Fibroblast of lung (primary cell): ENCODE measurements at regions not wholly inside any gene's neighbourhood (a gene's known extent, or its start where the extent isn't known, plus 50 kb on each side); places are given as distances from the start of the nearest gene placed in this dataset.
A peak's percentile ranks its signal among the peaks of the same experiment; 100 is the strongest.

Source experiments
- DNase-seq, 2 donors: peaks; one replicate each; pipeline versions ENCODE4 v3.0.0 to v3.0.0-alpha.2; 2010; ENCODE audit warnings: low read depth in 2 of 2
- H2AFZ ChIP-seq: 2 replicates; pipeline ENCODE4 v1.5.1; 2012; ENCODE audit warnings: low read length, control low read depth, inconsistent platforms
- H3K27ac ChIP-seq: 2 replicates; pipeline ENCODE4 v1.5.1; 2011; ENCODE audit warnings: low read length, control low read depth; ENCODE audit not compliant: insufficient read depth
- H3K27me3 ChIP-seq: 2 replicates; pipeline ENCODE4 v1.5.1; 2011; ENCODE audit warnings: mild to moderate bottlenecking, low read length; ENCODE audit not compliant: control insufficient read depth, insufficient read depth
- H3K36me3 ChIP-seq: 2 replicates; pipeline ENCODE4 v1.5.1; 2011; ENCODE audit warnings: low read length; ENCODE audit not compliant: control insufficient read depth, insufficient read depth
- H3K4me1 ChIP-seq: 2 replicates; pipeline ENCODE4 v1.5.1; 2011; ENCODE audit warnings: low read length; ENCODE audit not compliant: control insufficient read depth, insufficient read depth; ENCODE audit errors: extremely low read depth
- H3K4me2 ChIP-seq: 2 replicates; pipeline ENCODE4 v1.5.1; 2011; ENCODE audit warnings: low read length, control low read depth; ENCODE audit not compliant: insufficient read depth; ENCODE audit errors: extremely low read depth
- H3K4me3 ChIP-seq, 4 experiments: fragments of 200-600 bp in 1 of 4; sonication (generic) in 1 of 4; replicated peaks in 1 of 4; 2 replicates each; pipeline ENCODE4 v1.5.1; 2011 to 2016; ENCODE audit warnings: low read length in 4 of 4, low read depth in 3 of 4, mild to moderate bottlenecking in 3 of 4, control low read depth in 2 of 4, inconsistent platforms in 1 of 4, mixed read lengths in 1 of 4; ENCODE audit not compliant: insufficient read depth in 1 of 4; ENCODE audit errors: control extremely low read depth in 1 of 4
- H3K79me2 ChIP-seq: 2 replicates; pipeline ENCODE4 v1.5.1; 2012; ENCODE audit warnings: mild to moderate bottlenecking, low read length, inconsistent platforms; ENCODE audit not compliant: control insufficient read depth, insufficient read depth
- H3K9ac ChIP-seq: 2 replicates; pipeline ENCODE4 v1.5.1; 2011; ENCODE audit warnings: mild to moderate bottlenecking, low read length, control low read depth; ENCODE audit not compliant: insufficient read depth
- H3K9me3 ChIP-seq: 2 replicates; pipeline ENCODE4 v1.5.1; 2012; ENCODE audit warnings: low read depth, low read length; ENCODE audit not compliant: control insufficient read depth, insufficient read depth
- H4K20me1 ChIP-seq: 2 replicates; pipeline ENCODE4 v1.5.1; 2011; ENCODE audit warnings: low read length; ENCODE audit not compliant: control insufficient read depth, insufficient read depth; ENCODE audit errors: extremely low read depth
- EZH2 ChIP-seq: IDR thresholded peaks from 2 replicates; pipeline ENCODE4 v1.5.1; 2012; ENCODE audit warnings: low read length, control low read depth, mild to moderate bottlenecking; ENCODE audit errors: missing control alignments
- TF ChIP-seq, protein P1 (sequence below), 2 donors: IDR thresholded peaks in 1 of 2; conservative IDR thresholded peaks in 1 of 2; 1 replicate in 1 of 2; 2 replicates in 1 of 2; pipeline ENCODE4 v1.5.1; 2011 to 2012; ENCODE audit warnings: low read length in 2 of 2, control low read depth in 1 of 2, inconsistent platforms in 1 of 2, low read depth in 1 of 2, mild to moderate bottlenecking in 1 of 2

GRCh38 chr2:120933693-120934573 is 198.3 kb downstream of the GLI2 start:
- H3K4me1 ChIP-seq: peaks cover 50% of the 10 kb centered on the region
- peak in 1 of 2 donors; percentile 53 for DNase-seq
- no peaks in the 10 kb centered on the region for H3K27me3 ChIP-seq
- no peaks in the 10 kb centered on the region for H3K36me3 ChIP-seq
- TF ChIP-seq EZH2: no peak
- TF ChIP-seq, protein P1, sequence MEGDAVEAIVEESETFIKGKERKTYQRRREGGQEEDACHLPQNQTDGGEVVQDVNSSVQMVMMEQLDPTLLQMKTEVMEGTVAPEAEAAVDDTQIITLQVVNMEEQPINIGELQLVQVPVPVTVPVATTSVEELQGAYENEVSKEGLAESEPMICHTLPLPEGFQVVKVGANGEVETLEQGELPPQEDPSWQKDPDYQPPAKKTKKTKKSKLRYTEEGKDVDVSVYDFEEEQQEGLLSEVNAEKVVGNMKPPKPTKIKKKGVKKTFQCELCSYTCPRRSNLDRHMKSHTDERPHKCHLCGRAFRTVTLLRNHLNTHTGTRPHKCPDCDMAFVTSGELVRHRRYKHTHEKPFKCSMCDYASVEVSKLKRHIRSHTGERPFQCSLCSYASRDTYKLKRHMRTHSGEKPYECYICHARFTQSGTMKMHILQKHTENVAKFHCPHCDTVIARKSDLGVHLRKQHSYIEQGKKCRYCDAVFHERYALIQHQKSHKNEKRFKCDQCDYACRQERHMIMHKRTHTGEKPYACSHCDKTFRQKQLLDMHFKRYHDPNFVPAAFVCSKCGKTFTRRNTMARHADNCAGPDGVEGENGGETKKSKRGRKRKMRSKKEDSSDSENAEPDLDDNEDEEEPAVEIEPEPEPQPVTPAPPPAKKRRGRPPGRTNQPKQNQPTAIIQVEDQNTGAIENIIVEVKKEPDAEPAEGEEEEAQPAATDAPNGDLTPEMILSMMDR (conservative IDR thresholded peaks at IDR 0.05 in 1 of 2, IDR thresholded peaks at IDR 0.05 in 1 of 2; ENCODE audit: low read depth in 1 of 2, low read length in 2 of 2): no peak
- peak overlapping the region; percentile 40 for H3K4me2 ChIP-seq
- H3K9ac ChIP-seq: no peak overlapping the region
- H3K9me3 ChIP-seq: no peaks in the 10 kb centered on the region
- no peak overlapping the region for H3K4me3 ChIP-seq
- H2AFZ ChIP-seq: no peak overlapping the region
- no peaks in the 10 kb centered on the region for H4K20me1 ChIP-seq
- peaks cover 6% of the 10 kb centered on the region for H3K79me2 ChIP-seq
- H3K27ac ChIP-seq: peak overlapping the region; percentile 73

GRCh38 chr2:120934574-120935338 is 199.1 kb downstream of the GLI2 start:
- Histone ChIP-seq H2AFZ (no peak overlapping the region), H3K79me2 (peaks cover 6% of the 10 kb centered on the region), H3K27ac (peak overlapping the region; percentile 76), H3K4me2 (peak overlapping the region; percentile 77), H3K9me3 (no peaks in the 10 kb centered on the region), H4K20me1 (no peaks in the 10 kb centered on the region), H3K36me3 (no peaks in the 10 kb centered on the region), H3K9ac (peak overlapping the region; percentile 38), H3K27me3 (no peaks in the 10 kb centered on the region), H3K4me3 (no peak overlapping the region), H3K4me1 (peaks cover 51% of the 10 kb centered on the region)
- peak; percentile 80 to 96 for DNase-seq
- TF ChIP-seq, protein P1 (conservative IDR thresholded peaks at IDR 0.05 in 1 of 2, IDR thresholded peaks at IDR 0.05 in 1 of 2; ENCODE audit: low read depth in 1 of 2, low read length in 2 of 2): no peak
- TF ChIP-seq EZH2: no peak
